CD4-positive, alpha-beta T cell treated with Interleukin-15 for 4 hours (primary cell): ENCODE measurements at regions not wholly inside any gene's neighbourhood (a gene's known extent, or its start where the extent isn't known, plus 50 kb on each side); places are given as distances from the start of the nearest gene placed in this dataset.
"Not testable (repeated sequence)": the region's sequence is repeated elsewhere in the genome, so short reads cannot be mapped to it uniquely, and the experiment has no call there.

ENCODE experiments used
- DNase-seq: peaks from one replicate; pipeline ENCODE4 v3.0.0-alpha.2; 2020; ENCODE audit warnings: low spot score

GRCh38 chr3:144023543-144023942 is 51.9 kb downstream of the DIPK2A start:
- DNase-seq, result not testable (repeated sequence)

- no peak for DNase-seq
Observed at GRCh38 chr3:144028798-144029411, 57.3 kb downstream of the DIPK2A start.

GRCh38 chr3:144029769-144030168 is 58.1 kb downstream of the DIPK2A start:
- DNase-seq, result no peak

- no peak for DNase-seq
Observed at GRCh38 chr3:144031938-144032337, 60.3 kb downstream of the DIPK2A start.

GRCh38 chr3:144032531-144033239 is 61.1 kb downstream of the DIPK2A start:
- DNase-seq, result no peak

- no peak for DNase-seq
Observed at GRCh38 chr3:144033240-144033589, 61.6 kb downstream of the DIPK2A start.

GRCh38 chr3:144033863-144034262 is 62.2 kb downstream of the DIPK2A start:
- DNase-seq, result no peak

GRCh38 chr3:144034715-144035290 is 63.2 kb downstream of the DIPK2A start:
- no peak for DNase-seq

- no peak for DNase-seq
Observed at GRCh38 chr3:144036498-144036897, 64.9 kb downstream of the DIPK2A start.

- no peak for DNase-seq
Observed at GRCh38 chr3:144039661-144040060, 68.0 kb downstream of the DIPK2A start.

GRCh38 chr3:144041960-144042556 is 70.4 kb downstream of the DIPK2A start:
- no peak for DNase-seq

GRCh38 chr3:144045766-144046165 is 74.1 kb downstream of the DIPK2A start:
- DNase-seq, result no peak

GRCh38 chr3:144049374-144049773 is 77.8 kb downstream of the DIPK2A start:
- no peak for DNase-seq

- DNase-seq, result no peak
Observed at GRCh38 chr3:144051211-144051610, 79.6 kb downstream of the DIPK2A start.

- no peak for DNase-seq
Observed at GRCh38 chr3:144052275-144052674, 80.7 kb downstream of the DIPK2A start.

GRCh38 chr3:144053121-144053520 is 81.5 kb downstream of the DIPK2A start:
- no peak for DNase-seq

GRCh38 chr3:144054766-144055165 is 83.1 kb downstream of the DIPK2A start:
- DNase-seq, result no peak

GRCh38 chr3:144055604-144056003 is 84.0 kb downstream of the DIPK2A start:
- no peak for DNase-seq

- DNase-seq, result no peak
Observed at GRCh38 chr3:144058713-144059112, 87.1 kb downstream of the DIPK2A start.

GRCh38 chr3:144059481-144059880 is 87.9 kb downstream of the DIPK2A start:
- no peak for DNase-seq

GRCh38 chr3:144060881-144061280 is 89.3 kb downstream of the DIPK2A start:
- DNase-seq, result no peak

- no peak for DNase-seq
Observed at GRCh38 chr3:144063306-144063705, 91.7 kb downstream of the DIPK2A start.

- no peak for DNase-seq
Observed at GRCh38 chr3:144067059-144067458, 95.4 kb downstream of the DIPK2A start.
